ENCODE measurements at regions not wholly inside any gene's neighbourhood (a gene's known extent, or its start where the extent isn't known, plus 50 kb on each side); places are given as distances from the start of the nearest gene placed in this dataset.

DNA sequence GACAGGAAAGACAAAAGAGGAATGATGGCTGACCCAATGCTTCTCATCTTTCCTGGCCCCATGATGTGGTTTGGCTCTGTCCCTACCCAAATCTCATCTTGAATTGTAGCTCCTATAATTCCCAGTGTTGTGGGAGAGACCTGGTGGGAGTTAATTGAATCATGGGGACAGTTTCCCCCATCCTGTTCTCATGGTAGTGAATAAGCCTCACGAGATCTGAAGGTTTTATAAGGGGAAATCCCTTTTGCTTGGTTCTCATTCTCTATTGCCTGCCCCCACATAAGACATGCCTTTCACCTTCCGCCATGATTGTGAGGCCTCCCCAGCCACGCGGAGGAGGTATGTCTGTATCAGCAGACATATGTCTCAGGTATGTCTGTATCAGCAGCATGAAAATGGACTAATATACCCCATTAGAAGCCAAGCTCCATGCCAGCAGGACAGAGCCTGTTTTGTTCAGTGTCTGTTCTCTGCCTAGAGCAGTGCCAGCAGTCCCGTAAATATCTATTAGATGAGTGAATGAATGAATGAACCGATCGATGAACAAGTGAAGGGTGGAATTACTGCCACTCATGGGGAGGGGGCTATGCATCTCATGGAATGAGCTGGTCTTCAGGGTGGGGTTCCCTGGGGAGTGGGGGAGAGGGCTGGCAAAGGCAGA, 304.4 kb downstream of the SOX9 start:
- no peak for TF ChIP-seq POLR2A (IDR thresholded peaks at IDR 0.05)
- TF ChIP-seq, protein P1, sequence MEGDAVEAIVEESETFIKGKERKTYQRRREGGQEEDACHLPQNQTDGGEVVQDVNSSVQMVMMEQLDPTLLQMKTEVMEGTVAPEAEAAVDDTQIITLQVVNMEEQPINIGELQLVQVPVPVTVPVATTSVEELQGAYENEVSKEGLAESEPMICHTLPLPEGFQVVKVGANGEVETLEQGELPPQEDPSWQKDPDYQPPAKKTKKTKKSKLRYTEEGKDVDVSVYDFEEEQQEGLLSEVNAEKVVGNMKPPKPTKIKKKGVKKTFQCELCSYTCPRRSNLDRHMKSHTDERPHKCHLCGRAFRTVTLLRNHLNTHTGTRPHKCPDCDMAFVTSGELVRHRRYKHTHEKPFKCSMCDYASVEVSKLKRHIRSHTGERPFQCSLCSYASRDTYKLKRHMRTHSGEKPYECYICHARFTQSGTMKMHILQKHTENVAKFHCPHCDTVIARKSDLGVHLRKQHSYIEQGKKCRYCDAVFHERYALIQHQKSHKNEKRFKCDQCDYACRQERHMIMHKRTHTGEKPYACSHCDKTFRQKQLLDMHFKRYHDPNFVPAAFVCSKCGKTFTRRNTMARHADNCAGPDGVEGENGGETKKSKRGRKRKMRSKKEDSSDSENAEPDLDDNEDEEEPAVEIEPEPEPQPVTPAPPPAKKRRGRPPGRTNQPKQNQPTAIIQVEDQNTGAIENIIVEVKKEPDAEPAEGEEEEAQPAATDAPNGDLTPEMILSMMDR (IDR thresholded peaks at IDR 0.05): no peak

All from testis (tissue), 2 donors.